ENCODE measurements at regions not wholly inside any gene's neighbourhood (a gene's known extent, or its start where the extent isn't known, plus 50 kb on each side); places are given as distances from the start of the nearest gene placed in this dataset.

DNA sequence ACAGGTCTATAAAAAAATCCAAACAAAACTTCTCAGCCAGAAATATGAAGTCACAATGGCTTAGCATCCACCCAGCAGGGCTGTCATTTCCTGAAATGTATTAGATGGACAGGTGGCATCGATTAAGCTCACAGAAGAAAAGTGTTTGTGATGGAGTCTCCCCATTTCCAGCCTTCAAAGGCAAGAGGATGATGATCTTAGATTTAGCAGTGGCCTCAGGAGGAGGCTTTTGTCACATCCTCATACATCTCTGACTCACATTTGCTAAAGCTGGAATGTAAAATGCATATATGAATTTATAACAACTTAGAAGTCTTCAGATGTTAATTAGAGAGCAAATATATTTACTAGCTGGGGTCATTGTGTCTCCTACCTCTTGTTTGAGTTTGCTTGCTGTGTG is 441.9 kb downstream of the SPRY1 start (continued):
- no peak for TF ChIP-seq RXRA (IDR thresholded peaks at IDR 0.05; ENCODE audit: borderline replicate concordance, low read depth)
- no peak for TF ChIP-seq FOXM1 (IDR thresholded peaks at IDR 0.05; ENCODE audit: low read depth)
- TF ChIP-seq EP300 (IDR thresholded peaks at IDR 0.05; ENCODE audit: borderline replicate concordance in 1 of 2, low read depth in 1 of 2, low read length in 1 of 2): 0 out of 4 replicates have a peak, but pooled peaks of 1 of the 2 experiments have one; percentile 25
- no peak for TF ChIP-seq MXI1 (IDR thresholded peaks at IDR 0.05; ENCODE audit: low read depth, low read length)
- no peak for TF ChIP-seq ELF1 (IDR thresholded peaks at IDR 0.05)
- no peak for TF ChIP-seq GABPA (IDR thresholded peaks at IDR 0.05; ENCODE audit: low read depth)
- no peak for TF ChIP-seq CHD2 (IDR thresholded peaks at IDR 0.05; ENCODE audit: low read length, partially characterized antibody)
- TF ChIP-seq TCF12 (IDR thresholded peaks at IDR 0.05): peak; percentile 30; the same call in 1 of the 2 replicates

DNA sequence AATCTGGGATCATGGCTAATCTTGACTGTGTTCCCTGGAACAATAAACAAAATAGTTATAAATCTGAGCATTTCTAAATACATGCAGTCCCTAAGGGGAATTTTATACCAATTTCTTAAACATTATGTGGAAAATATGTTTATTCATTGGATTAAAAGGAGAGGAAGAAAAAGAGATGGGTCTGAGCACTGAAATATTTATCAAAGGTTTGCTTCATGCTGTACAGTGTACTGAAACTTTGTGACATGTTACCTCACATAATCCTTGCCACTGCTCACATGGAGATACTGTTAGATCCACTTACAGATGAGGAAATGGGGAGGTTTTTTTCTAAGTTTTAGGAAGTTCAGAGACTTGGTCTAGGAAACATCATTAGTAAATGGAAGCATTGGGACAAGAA is 443.6 kb downstream of the SPRY1 start:
- H3K4me3 ChIP-seq (ENCODE audit: low read depth in 2 of 2, low read length in 1 of 2): no peak overlapping the region
- H3K4me2 ChIP-seq: no peak overlapping the region
- ChIA-PET POLR2A (no interaction called here), CTCF (interaction anchor here (1.2 kb wide), 2 partner anchors 28 to 67 kb away, joined by 3 read pairs; no protein-coding TSS in a partner anchor)
- H3K27ac ChIP-seq (ENCODE audit: low read depth in 2 of 2, low read length in 1 of 2): no peak overlapping the region
- TF ChIP-seq GABPA (IDR thresholded peaks at IDR 0.05; ENCODE audit: low read depth) (no peak), FOXM1 (IDR thresholded peaks at IDR 0.05; ENCODE audit: low read depth) (no peak), EP300 (IDR thresholded peaks at IDR 0.05; ENCODE audit: borderline replicate concordance in 1 of 2, low read depth in 1 of 2, low read length in 1 of 2) (no peak), MXI1 (IDR thresholded peaks at IDR 0.05; ENCODE audit: low read depth, low read length) (no peak), NFIC (IDR thresholded peaks at IDR 0.05; ENCODE audit: borderline replicate concordance) (no peak)
- no peaks in the 10 kb centered on the region for H3K27me3 ChIP-seq (ENCODE audit: insufficient read depth)
- H3K9ac ChIP-seq: no peak overlapping the region
- no peaks in the 10 kb centered on the region for H4K20me1 ChIP-seq (ENCODE audit: insufficient read depth)
- peaks cover 3 to 18% of the 10 kb centered on the region in 2 experiments; a peak in 3 of 4 replicates for H3K4me1 ChIP-seq (ENCODE audit: control insufficient read depth in 1 of 2, insufficient read depth in 2 of 2, low read depth in 1 of 2, low read length in 1 of 2)
- H2AFZ ChIP-seq (ENCODE audit: low read depth): no peak overlapping the region
- no peaks in the 10 kb centered on the region for H3K79me2 ChIP-seq (ENCODE audit: insufficient read depth)
- no peak for DNase-seq
- H3F3A ChIP-seq (replicated peaks; ENCODE audit: insufficient read depth): no peaks in the 10 kb centered on the region
- H3K9me2 ChIP-seq: no peaks in the 10 kb centered on the region
- peaks cover 6% of the 10 kb centered on the region; the same call in 1 of the 2 replicates for H3K9me3 ChIP-seq
- no peaks in the 10 kb centered on the region for H3K36me3 ChIP-seq (replicated peaks in 1 of 2; ENCODE audit: control insufficient read depth in 1 of 2, insufficient read depth in 2 of 2, low read length in 1 of 2)

DNA sequence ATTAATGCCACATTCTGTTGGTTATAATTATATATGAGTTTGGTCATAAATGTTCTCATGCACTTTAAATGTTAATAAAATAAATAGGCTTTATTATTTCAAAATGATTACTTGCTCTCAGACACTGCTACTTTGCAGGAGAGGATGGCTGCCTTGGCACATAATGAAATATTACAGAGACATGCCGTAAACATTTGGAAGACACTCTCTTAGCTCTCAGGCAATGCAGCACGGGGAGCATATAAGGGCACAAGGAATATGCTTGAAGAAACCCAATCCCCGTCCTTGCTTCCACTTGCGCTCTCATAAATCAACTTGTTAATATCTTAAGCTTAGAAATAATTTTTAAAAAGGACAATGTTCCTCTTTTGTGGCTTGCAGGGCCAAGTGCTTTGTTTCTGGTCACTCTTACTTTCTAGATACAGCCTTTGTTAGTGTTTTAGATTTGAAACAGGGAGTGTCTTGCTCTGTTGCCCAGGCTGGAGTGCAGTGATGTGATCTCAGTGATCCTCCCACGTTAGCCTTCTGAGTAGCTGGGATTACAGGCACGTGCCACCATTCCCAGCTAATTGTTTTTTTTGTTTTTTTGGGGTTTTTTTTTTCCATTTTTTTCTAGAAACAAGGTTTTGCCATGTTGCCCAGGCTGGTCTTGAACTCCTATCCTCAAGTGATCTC is 445.0 kb downstream of the SPRY1 start:
- no peak for TF ChIP-seq FOXJ3 (CRISPR knock-in tag; IDR thresholded peaks at IDR 0.05)
- 75% methylated on average over 6 of the region's 6 CpGs for WGBS (ENCODE audit: low lambda C conversion rate)
- no peaks in the 10 kb centered on the region for H3F3A ChIP-seq (replicated peaks; ENCODE audit: insufficient read depth)
- no peaks in the 10 kb centered on the region for H3K36me3 ChIP-seq (replicated peaks in 1 of 2; ENCODE audit: control insufficient read depth in 1 of 2, insufficient read depth in 2 of 2, low read length in 1 of 2)
- peak overlapping the region; percentile 23; the same call in 1 of the 2 replicates for H2AFZ ChIP-seq (ENCODE audit: low read depth)
- no peaks in the 10 kb centered on the region; the same call in 1 of the 2 replicates for H3K9me2 ChIP-seq
- no peak for DNase-seq
- no peaks in the 10 kb centered on the region for H3K9me3 ChIP-seq
- no peak overlapping the region for H3K9ac ChIP-seq
- no peaks in the 10 kb centered on the region for H3K79me2 ChIP-seq (ENCODE audit: insufficient read depth)
- no peaks in the 10 kb centered on the region for H3K27me3 ChIP-seq (ENCODE audit: insufficient read depth)
- ChIA-PET POLR2A (no interaction called here), CTCF (interaction anchor here (1.1 to 1.6 kb wide), 2 partner anchors 11 to 713 kb away, joined by 3 read pairs; no protein-coding TSS in a partner anchor)
- no peaks in the 10 kb centered on the region for H4K20me1 ChIP-seq (ENCODE audit: insufficient read depth)
- H3K4me1 ChIP-seq (ENCODE audit: control insufficient read depth in 1 of 2, insufficient read depth in 2 of 2, low read depth in 1 of 2, low read length in 1 of 2): peaks cover 3 to 18% of the 10 kb centered on the region in 2 experiments; a peak in 3 of 4 replicates
- H3K4me2 ChIP-seq: no peak overlapping the region
- no peak overlapping the region for H3K4me3 ChIP-seq (ENCODE audit: low read depth in 2 of 2, low read length in 1 of 2)
- H3K27ac ChIP-seq (ENCODE audit: low read depth in 2 of 2, low read length in 1 of 2): no peak overlapping the region

Measured in SK-N-SH (cell line).